AML-193 (cell line): ENCODE measurements at regions not wholly inside any gene's neighbourhood (a gene's known extent, or its start where the extent isn't known, plus 50 kb on each side); places are given as distances from the start of the nearest gene placed in this dataset.
"Not testable (repeated sequence)": the region's sequence is repeated elsewhere in the genome, so short reads cannot be mapped to it uniquely, and the experiment has no call there.

Experiments used
- DNase-seq, 2 experiments: peaks; one replicate each; lab custom pipeline; 2025; lab: John Stamatoyannopoulos, UW

- no peak for DNase-seq
Measured at GRCh38 chr4:28287831-28288233, 1427.2 kb downstream of the STIM2 start.

DNA sequence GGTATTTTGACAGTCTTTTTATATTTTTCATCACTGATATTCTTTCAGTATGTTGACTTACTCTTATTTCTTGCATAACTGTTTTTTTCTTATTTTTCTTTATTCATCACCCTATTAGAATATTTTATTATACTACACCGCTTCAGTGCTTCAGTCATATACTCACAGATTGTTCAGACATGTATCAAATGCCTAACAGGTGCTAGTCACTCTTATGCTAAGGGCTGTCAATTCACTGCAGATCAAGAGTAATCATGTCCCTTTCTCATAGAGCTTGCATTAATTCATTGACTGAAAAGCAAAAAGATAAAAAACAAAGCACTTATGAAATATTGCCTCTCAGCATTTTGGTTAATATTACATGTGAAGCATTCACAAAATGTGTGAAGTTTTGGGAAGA is 1435.6 kb downstream of the STIM2 start:
- no peak for DNase-seq

DNA sequence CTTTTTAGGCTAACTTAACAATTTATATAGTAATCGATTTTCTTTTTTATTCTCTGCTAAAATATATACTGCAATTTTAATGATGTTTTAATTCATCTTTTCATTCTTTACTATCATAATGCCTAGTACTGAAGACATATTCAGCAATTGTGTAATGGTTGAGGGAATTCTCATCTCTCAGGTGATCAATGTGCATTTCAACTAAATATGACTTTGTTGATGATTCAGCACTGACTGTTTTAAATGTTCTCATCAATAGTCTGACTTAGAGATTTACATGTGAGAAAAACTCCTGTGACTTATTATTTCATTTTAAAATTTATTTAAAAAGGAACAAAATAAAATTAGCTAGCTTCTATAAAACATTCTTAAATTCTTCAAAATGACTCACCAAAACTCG is 1450.3 kb downstream of the STIM2 start:
- DNase-seq: no peak

- not testable (repeated sequence) for DNase-seq
Measured at GRCh38 chr4:28312497-28312896, 1451.9 kb downstream of the STIM2 start.

DNA sequence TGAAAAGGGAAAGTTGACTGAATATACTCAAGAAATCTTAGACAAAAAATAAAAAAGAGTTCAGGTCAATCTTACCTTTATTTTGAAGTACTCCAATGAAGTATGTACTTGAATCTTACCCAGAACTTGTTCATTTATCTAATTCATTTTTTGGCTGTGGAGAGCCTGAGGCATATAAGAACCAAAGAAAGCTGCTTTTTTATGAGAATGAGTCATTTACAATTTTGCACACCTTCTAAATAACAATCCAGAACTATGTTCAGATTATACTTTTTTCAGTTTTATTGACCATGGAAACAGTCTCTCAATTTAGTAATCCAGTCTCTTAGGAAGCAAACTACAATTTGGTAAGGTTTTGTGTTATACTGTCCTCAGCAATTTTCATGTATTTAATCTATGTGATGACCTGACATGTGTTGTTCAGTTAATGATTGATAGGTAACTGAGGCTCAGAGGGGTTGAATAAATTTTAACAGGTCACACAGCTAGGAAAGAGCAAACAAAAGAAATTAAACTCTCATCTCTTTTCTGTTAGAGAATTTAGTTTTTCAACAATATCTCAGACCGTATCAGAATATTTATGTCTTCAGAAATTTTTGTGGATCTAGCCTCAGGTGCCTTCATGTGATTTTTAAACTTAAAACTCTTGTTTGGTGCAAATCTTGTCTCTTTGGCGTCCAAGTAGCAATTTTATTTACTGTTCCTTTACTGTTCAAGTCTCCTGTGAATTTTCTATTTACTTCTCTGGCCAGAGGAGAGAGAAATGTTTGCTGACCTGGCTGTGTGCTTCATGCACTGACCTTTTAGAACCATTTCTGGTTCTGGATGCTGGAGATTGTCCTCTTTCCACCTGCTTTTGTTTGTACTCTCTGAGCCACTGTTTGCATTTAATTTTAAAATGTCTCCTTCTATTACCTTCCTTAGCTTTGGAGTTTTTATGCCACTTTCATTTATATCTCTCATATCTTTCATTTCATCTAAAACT is 1453.4 kb downstream of the STIM2 start:
- no peak for DNase-seq

DNA sequence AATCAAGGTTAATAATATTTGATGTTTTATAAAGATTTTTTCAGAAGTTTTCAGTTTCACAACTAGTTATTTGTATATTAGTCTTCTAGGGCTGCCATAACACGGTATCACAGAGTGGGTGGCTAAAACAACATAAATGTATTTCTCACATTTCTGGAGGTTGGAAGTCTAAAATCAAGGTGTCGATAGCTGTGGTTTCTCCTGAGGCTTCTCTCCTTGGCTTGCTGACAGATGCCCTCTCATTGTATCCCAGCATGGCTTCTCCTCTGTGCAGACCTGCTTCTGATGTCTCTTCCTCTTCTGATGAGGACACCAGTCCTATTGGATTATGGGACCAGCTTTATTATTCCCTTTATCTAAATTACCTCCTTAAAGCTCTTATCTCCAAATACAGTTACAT is 1456.6 kb downstream of the STIM2 start:
- DNase-seq: no peak

DNA sequence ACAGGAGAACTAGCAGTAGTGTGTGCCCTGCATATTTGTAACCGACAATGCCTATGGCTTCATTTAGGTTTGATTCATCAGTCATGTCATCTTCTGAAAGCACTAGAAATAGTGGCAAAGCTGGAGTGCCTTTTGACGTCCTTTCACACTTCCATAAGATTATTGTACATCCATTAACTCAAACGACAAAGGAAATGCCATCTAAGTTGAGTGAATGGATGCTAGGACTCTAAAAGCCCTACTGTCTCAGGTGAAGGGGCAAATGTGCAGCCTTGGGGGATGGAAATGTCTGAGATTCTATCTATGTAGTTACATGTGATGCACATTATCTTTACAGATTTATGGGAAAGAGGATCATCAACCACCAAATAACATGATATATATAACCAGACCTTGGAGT is 1473.6 kb downstream of the STIM2 start:
- no peak for DNase-seq

DNA sequence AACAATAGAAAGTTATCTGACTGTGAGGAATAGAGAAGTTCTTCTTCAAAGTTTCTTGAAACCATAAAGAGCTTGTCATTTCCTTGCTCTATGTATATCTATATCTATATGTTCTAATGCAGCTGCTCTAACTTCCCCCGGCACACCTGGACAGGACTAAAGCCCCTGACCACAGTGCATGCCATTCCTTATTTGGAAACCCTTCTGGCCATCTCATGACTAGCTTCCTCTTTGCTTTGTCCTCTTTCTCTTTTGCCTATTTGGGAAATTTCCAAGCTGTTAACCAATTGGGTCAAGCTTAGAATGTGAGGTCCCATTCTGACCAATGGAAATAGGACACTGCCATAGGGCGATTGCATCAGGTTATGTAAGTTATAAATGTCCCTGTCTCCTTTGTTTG is 1481.1 kb downstream of the STIM2 start:
- no peak for DNase-seq

- no peak for DNase-seq
Measured at GRCh38 chr4:28350485-28350884, 1489.8 kb downstream of the STIM2 start.

DNA sequence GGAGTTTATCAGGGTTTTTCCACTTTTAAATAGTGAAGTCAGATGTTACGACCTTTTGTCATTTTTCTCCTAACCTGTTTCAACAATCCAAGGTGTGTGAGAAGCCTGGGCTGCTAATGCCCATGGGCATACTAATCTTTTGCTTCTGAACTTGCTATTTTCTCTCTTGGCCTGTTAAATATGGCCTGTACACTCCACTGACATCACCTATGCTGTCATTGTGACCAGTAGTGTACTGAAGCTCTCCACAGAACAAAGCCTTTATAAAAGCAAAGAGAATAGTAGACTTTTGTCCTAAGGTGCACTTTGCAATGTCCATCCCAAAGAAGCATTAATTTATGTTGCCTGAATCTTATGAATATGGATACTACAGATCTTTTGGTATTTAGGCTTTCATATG is 1490.5 kb downstream of the STIM2 start:
- DNase-seq: no peak

DNA sequence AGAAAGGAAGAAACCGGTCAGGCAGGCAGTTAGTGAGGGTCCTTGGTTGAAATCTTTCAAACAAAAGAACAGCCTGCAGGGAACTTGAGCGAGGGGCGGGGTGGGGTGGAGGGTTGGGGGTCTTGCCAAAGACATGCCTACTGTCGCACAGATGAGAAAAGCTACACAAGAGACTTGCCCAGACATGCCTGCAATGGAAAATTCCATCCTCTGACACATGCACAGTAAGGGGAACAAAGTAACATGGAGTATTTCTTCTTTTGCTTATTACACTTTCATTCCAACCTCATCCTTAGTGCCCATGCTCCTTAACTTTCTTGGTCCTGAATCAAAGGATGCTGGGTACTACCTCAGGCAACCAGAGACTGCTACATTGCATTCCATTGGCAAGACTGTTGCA is 1491.2 kb downstream of the STIM2 start:
- no peak for DNase-seq

- DNase-seq: no peak
Measured at GRCh38 chr4:28354880-28355656, 1494.4 kb downstream of the STIM2 start.

GRCh38 chr4:28357990-28358389 is 1497.3 kb downstream of the STIM2 start:
- no peak for DNase-seq

DNA sequence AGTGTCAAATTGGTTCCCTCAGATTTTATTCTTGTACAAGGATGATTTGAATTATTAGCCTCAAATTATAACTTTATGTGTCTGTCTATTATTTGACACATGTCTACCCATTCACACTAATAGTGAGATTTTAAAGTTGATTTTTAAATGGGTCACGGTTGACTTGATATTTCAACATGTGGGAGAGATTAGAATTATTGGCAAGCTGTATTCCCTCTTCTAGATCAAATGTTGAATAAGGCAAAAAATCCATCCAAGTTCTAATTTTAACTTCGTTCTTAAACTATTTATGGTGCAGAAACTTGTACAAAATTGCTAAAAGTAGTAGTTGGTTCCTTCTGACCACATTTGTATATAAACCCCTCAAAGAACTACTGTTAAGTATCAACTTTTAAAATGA is 1498.0 kb downstream of the STIM2 start:
- DNase-seq: no peak

DNA sequence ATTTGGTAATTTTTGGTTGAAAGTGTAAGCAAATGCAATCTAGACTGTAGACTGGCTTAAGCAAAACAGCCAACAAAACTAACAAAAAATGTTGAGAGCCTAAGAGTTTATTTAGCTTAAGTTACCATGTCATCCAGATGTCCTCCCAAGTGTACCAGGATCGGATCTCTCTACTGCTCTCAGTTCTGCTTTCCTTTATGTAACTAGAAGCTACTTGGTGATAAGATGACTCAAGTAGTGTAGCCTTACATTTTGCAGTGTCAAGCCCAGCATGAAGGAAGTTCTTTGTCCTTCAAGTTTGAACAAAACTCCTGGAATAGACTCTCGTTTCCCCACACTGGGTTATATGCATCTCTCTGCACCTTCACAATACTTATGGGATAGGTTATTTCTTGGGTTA is 1500.0 kb downstream of the STIM2 start:
- DNase-seq: no peak

- no peak for DNase-seq
Measured at GRCh38 chr4:28362169-28362568, 1501.5 kb downstream of the STIM2 start.

GRCh38 chr4:28369499-28369898 is 1508.9 kb downstream of the STIM2 start:
- no peak for DNase-seq

- DNase-seq: no peak
Measured at GRCh38 chr4:28373191-28373590, 1512.5 kb downstream of the STIM2 start.

- no peak for DNase-seq
Measured at GRCh38 chr4:28373601-28374000, 1513.0 kb downstream of the STIM2 start.

- DNase-seq: no peak
Measured at GRCh38 chr4:28378109-28378830, 1517.6 kb downstream of the STIM2 start.

GRCh38 chr4:28385801-28386200 is 1525.2 kb downstream of the STIM2 start:
- DNase-seq: no peak

- DNase-seq: no peak
Measured at GRCh38 chr4:28386776-28387175, 1526.1 kb downstream of the STIM2 start.
